ENCODE measurements at regions not wholly inside any gene's neighbourhood (a gene's known extent, or its start where the extent isn't known, plus 50 kb on each side); places are given as distances from the start of the nearest gene placed in this dataset.

DNA sequence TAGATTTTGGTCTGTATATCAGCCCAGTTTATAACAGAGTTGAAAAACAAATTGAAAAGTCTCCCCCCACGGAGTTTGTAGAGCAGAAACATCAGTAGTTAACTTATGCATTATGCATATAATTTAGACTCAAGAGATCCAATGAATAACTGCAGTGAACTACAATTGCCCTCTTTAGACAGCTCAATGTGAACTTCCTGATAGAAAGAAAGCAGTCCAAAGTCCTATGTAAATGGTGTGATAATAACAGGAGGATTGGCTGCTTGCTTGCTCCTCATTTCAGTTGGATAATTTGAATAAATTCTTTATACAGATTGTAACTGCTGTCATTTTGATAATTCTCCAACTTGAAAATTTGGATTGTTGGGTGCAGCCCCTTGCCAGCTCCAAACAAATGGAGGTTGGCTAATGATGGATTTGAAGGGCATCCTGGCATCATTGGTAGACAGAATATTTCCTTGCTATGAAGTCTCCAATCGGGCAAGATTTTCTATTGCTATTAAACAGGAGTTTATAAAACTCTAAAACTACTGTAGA, 297.1 kb downstream of the ASXL3 start:
- TF ChIP-seq, protein P1, sequence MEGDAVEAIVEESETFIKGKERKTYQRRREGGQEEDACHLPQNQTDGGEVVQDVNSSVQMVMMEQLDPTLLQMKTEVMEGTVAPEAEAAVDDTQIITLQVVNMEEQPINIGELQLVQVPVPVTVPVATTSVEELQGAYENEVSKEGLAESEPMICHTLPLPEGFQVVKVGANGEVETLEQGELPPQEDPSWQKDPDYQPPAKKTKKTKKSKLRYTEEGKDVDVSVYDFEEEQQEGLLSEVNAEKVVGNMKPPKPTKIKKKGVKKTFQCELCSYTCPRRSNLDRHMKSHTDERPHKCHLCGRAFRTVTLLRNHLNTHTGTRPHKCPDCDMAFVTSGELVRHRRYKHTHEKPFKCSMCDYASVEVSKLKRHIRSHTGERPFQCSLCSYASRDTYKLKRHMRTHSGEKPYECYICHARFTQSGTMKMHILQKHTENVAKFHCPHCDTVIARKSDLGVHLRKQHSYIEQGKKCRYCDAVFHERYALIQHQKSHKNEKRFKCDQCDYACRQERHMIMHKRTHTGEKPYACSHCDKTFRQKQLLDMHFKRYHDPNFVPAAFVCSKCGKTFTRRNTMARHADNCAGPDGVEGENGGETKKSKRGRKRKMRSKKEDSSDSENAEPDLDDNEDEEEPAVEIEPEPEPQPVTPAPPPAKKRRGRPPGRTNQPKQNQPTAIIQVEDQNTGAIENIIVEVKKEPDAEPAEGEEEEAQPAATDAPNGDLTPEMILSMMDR (conservative IDR thresholded peaks at IDR 0.05; ENCODE audit: low read depth, low read length), result no peak
- TF ChIP-seq EZH2phosphoT487 (IDR thresholded peaks at IDR 0.05; ENCODE audit: borderline replicate concordance, low read length) (no peak), EZH2 (IDR thresholded peaks at IDR 0.05; ENCODE audit: low read length, unreplicated experiment) (no peak)
